Testis (tissue), 2 donors: ENCODE measurements at regions not wholly inside any gene's neighbourhood (a gene's known extent, or its start where the extent isn't known, plus 50 kb on each side); places are given as distances from the start of the nearest gene placed in this dataset.

Source experiments
- DNase-seq: peaks from one replicate; pipeline ENCODE4 v3.0.0-alpha.2; 2019
- H3K27ac ChIP-seq, 2 donors: fragments of 200-600 bp; sonication (generic); one replicate each; pipeline ENCODE4 v1.5.1; 2019
- H3K27me3 ChIP-seq: fragments of 200-600 bp; sonication (generic); one replicate; pipeline ENCODE4 v1.5.1; 2019
- H3K36me3 ChIP-seq: fragments of 200-600 bp; sonication (generic); one replicate; pipeline ENCODE4 v1.5.1; 2017; ENCODE audit warnings: low read depth; ENCODE audit errors: missing control alignments
- H3K4me1 ChIP-seq: fragments of 200-600 bp; sonication (generic); one replicate; pipeline ENCODE4 v1.5.1; 2019
- H3K4me3 ChIP-seq, 2 donors: fragments of 200-600 bp; sonication (generic); one replicate each; pipeline ENCODE4 v1.5.1; 2017 to 2019
- H3K9me3 ChIP-seq: fragments of 200-600 bp; sonication (generic); one replicate; pipeline ENCODE4 v1.5.1; 2017
- POLR2A ChIP-seq: fragments of 450-650 bp; IDR thresholded peaks from one replicate; pipeline ENCODE4 v1.6.1; 2017; ENCODE audit warnings: antibody characterized with exemption, mild to moderate bottlenecking, moderate library complexity
- WGBS, 2 donors: methylation state at CpG; one replicate each; pipeline ENCODE4 v1.1.5; 2018; 5-methylcytosine and 5-hydroxymethylcytosine counted together
- intact Hi-C: fragments of 100-400 bp; cut with DNase I; formaldehyde crosslinking; loops from one replicate; pipeline ENCODE4 v1.15.1; 2023; ENCODE audit warnings: low total_unique reads
- TF ChIP-seq, protein P1 (sequence below), 3 experiments: fragments of 450-650 bp in 2 of 3; fragments of 200-600 bp in 1 of 3; sonication (generic) in 1 of 3; IDR thresholded peaks; one replicate each; pipeline ENCODE4 v1.5.1; 2016 to 2019; ENCODE audit warnings: antibody characterized with exemption in 3 of 3, mild to moderate bottlenecking in 2 of 3, moderate library complexity in 1 of 3

DNA sequence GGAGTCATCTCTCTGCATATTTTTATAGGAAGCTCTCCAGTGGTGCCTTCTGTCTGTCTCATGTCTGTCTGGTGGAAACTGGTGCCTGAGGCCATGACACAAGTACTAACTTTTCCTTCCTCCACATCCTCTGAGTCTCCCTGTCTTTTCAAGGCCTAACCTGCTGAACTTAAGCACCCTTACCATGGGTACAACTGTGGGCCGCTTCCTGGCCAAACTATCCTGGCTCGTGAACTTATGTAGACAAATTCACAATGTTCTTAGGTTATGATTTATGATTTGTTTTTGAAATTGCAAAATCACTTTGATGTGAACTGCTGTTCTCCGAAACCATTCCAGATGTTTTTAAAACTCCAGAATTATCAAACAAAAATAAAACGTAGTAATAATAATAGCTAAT lies 804.5 kb upstream of the POU3F3 start:
- Histone ChIP-seq H3K27ac (no peak overlapping the region), H3K4me1 (no peaks in the 10 kb centered on the region), H3K27me3 (no peaks in the 10 kb centered on the region), H3K9me3 (no peaks in the 10 kb centered on the region), H3K4me3 (no peak overlapping the region), H3K36me3 (no peaks in the 10 kb centered on the region)
- 68% methylated on average over 4 of the region's 4 CpGs for WGBS, 2 donors
- TF ChIP-seq POLR2A, result no peak
- TF ChIP-seq, protein P1, sequence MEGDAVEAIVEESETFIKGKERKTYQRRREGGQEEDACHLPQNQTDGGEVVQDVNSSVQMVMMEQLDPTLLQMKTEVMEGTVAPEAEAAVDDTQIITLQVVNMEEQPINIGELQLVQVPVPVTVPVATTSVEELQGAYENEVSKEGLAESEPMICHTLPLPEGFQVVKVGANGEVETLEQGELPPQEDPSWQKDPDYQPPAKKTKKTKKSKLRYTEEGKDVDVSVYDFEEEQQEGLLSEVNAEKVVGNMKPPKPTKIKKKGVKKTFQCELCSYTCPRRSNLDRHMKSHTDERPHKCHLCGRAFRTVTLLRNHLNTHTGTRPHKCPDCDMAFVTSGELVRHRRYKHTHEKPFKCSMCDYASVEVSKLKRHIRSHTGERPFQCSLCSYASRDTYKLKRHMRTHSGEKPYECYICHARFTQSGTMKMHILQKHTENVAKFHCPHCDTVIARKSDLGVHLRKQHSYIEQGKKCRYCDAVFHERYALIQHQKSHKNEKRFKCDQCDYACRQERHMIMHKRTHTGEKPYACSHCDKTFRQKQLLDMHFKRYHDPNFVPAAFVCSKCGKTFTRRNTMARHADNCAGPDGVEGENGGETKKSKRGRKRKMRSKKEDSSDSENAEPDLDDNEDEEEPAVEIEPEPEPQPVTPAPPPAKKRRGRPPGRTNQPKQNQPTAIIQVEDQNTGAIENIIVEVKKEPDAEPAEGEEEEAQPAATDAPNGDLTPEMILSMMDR (IDR thresholded peaks at IDR 0.05), result no peak
- DNase-seq, result no peak
- intact Hi-C loops, result no loop called here

DNA sequence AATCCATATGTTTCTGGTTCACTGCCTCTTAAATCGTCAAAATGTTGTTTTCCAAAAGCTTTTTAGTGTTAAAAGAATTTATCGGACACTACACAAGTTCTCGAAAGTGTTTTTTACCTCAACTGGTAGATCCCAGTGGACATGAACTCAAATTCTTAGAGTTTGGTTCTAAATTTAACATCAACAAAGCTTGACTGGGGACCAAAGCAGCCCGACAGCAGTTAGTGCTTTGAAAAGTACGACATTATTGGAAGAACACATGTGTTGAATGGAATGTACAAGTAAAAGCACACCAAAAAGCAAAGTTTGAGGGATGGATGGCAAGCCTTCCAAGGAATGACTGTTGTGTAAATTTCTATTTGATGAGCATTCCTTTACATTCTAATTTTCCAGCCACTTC lies 803.9 kb upstream of the POU3F3 start:
- WGBS, 2 donors, result 56 to 77% methylated on average over 5 of the region's 5 CpGs
- Histone ChIP-seq H3K4me1 (no peaks in the 10 kb centered on the region), H3K36me3 (no peaks in the 10 kb centered on the region), H3K27ac (no peak overlapping the region), H3K27me3 (no peaks in the 10 kb centered on the region), H3K9me3 (no peaks in the 10 kb centered on the region), H3K4me3 (no peak overlapping the region)
- TF ChIP-seq, protein P1 (IDR thresholded peaks at IDR 0.05), result no peak
- no peak for TF ChIP-seq POLR2A
- no peak for DNase-seq
- intact Hi-C loops, result no loop called here

DNA sequence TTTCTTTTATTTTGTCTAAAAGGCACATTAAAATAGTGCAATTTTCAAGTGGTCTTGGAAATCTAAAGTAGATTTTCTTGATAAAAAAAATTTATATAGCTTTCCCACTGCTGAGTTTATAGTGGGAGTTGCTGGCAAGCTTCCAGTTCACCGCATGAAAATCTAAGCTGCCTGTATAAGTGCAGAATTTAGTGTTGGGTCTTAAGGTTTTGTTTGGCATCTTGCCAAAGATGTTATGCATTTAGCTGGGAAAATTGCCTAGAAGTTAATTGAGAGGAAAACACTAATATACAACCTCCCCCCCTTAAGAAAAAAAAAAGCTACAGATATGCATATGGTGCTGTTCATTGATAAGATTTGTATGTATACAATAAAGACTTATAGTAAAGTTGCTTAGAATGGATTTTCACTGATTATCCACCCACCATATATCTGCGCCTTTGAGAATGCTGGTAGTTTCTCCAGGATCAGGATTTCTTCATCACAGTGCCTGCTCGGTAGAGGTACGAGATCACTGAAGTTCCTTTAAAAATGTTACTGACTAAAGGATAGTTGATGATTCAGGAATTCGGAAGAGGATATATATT lies 803.2 kb upstream of the POU3F3 start:
- intact Hi-C loops, result no loop called here
- H3K4me1 ChIP-seq, result no peaks in the 10 kb centered on the region
- no peak overlapping the region for H3K27ac ChIP-seq
- TF ChIP-seq, protein P1 (IDR thresholded peaks at IDR 0.05), result no peak
- no peak for TF ChIP-seq POLR2A
- H3K9me3 ChIP-seq, result no peaks in the 10 kb centered on the region
- no peaks in the 10 kb centered on the region for H3K36me3 ChIP-seq
- H3K27me3 ChIP-seq, result no peaks in the 10 kb centered on the region
- DNase-seq, result no peak
- WGBS, 2 donors, result 48 to 57% methylated on average over 5 of the region's 5 CpGs
- no peak overlapping the region for H3K4me3 ChIP-seq

DNA sequence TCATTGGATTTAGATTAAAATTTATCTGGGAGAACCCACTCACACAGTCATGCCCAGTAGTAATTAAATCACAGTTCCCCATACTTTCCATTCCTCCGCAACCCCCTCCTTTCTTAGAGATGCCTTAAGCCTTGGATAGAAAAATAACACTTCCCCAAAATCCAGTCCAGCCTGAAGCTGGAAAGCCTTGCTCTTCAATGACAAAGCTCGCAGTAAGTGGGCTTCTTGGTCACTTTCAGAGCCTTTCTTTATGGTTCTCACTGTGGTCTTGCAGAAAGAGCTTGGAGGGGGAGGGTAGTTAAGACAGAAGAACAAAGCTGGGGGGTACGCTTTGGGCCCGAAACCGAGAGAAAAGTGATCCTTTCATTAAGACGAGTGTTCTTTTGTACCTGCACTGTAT lies 802.1 kb upstream of the POU3F3 start:
- intact Hi-C loops, result no loop called here
- DNase-seq, result no peak
- no peaks in the 10 kb centered on the region for H3K36me3 ChIP-seq
- no peaks in the 10 kb centered on the region for H3K9me3 ChIP-seq
- no peak overlapping the region for H3K27ac ChIP-seq
- WGBS, 2 donors, result 83 to 86% methylated on average over 6 of the region's 6 CpGs
- no peak for TF ChIP-seq POLR2A
- TF ChIP-seq, protein P1 (IDR thresholded peaks at IDR 0.05), result no peak
- no peak overlapping the region for H3K4me3 ChIP-seq
- no peaks in the 10 kb centered on the region for H3K4me1 ChIP-seq
- no peaks in the 10 kb centered on the region for H3K27me3 ChIP-seq

DNA sequence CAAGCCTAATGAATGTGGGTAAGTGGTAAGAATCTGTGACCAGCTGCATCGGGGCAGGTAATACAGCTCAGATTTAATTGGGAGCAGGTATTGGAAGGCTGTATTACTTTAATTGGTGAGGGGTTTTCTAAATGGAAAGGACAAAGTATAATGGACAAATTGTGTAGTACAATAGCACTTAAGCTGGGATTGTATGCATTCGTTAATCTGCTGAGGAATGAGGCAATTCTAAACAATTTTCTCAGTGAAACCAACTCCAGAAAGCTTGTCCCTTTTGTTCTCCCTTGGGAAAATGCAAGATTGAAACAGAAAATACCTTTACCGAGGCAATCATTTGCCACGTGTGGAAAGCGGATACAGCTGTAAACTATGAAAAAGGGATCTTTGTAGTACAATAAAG lies 801.6 kb upstream of the POU3F3 start:
- intact Hi-C loops, result no loop called here
- H3K9me3 ChIP-seq, result no peaks in the 10 kb centered on the region
- no peaks in the 10 kb centered on the region for H3K4me1 ChIP-seq
- no peak for TF ChIP-seq POLR2A
- TF ChIP-seq, protein P1 (IDR thresholded peaks at IDR 0.05), result no peak
- H3K4me3 ChIP-seq, result no peak overlapping the region
- H3K27ac ChIP-seq, result no peak overlapping the region
- no peaks in the 10 kb centered on the region for H3K27me3 ChIP-seq
- 75 to 80% methylated on average over 5 of the region's 5 CpGs for WGBS, 2 donors
- H3K36me3 ChIP-seq, result no peaks in the 10 kb centered on the region
- DNase-seq, result no peak
